H9 (cell line): ENCODE measurements at regions not wholly inside any gene's neighbourhood (a gene's known extent, or its start where the extent isn't known, plus 50 kb on each side); places are given as distances from the start of the nearest gene placed in this dataset.
A peak's percentile ranks its signal among the peaks of the same experiment; 100 is the strongest.

Experiments used
- DNase-seq: peaks from one replicate; pipeline ENCODE4 v3.0.0-alpha.2; 2017
- H2AFZ ChIP-seq: one replicate; pipeline ENCODE4 v1.6.1; 2013; ENCODE audit warnings: mild to moderate bottlenecking, low read length, control low read depth, moderate library complexity
- H2AK5ac ChIP-seq: 2 replicates; pipeline ENCODE4 v1.6.1; 2013; ENCODE audit warnings: low read length, control low read depth, mixed read lengths; ENCODE audit not compliant: insufficient read length
- H2BK120ac ChIP-seq: one replicate; pipeline ENCODE4 v1.6.1; 2013; ENCODE audit warnings: low read depth, mild to moderate bottlenecking, low read length, control low read depth, inconsistent platforms; ENCODE audit not compliant: poor library complexity, severe bottlenecking
- H2BK12ac ChIP-seq: 2 replicates; pipeline ENCODE4 v1.6.1; 2013; ENCODE audit warnings: low read length, control low read depth, mixed read lengths, low read depth; ENCODE audit not compliant: insufficient read length
- H2BK15ac ChIP-seq: 2 replicates; pipeline ENCODE4 v1.6.1; 2013; ENCODE audit warnings: low read depth, low read length, control low read depth
- H2BK20ac ChIP-seq: one replicate; pipeline ENCODE4 v1.6.1; 2013; ENCODE audit warnings: low read depth, mild to moderate bottlenecking, low read length, control low read depth, inconsistent platforms; ENCODE audit not compliant: poor library complexity, severe bottlenecking
- H2BK5ac ChIP-seq: 2 replicates; pipeline ENCODE4 v1.6.1; 2013; ENCODE audit warnings: low read length, control low read depth, mixed read lengths; ENCODE audit not compliant: insufficient read length
- H3K14ac ChIP-seq: 2 replicates; pipeline ENCODE4 v1.6.1; 2013; ENCODE audit warnings: low read length, control low read depth; ENCODE audit not compliant: insufficient read depth
- H3K18ac ChIP-seq: 2 replicates; pipeline ENCODE4 v1.6.1; 2013; ENCODE audit warnings: low read depth, mild to moderate bottlenecking, mixed read lengths, low read length, control low read depth; ENCODE audit not compliant: insufficient read length
- H3K23ac ChIP-seq: 2 replicates; pipeline ENCODE4 v1.6.1; 2013; ENCODE audit warnings: low read length, control low read depth, mixed read lengths, low read depth; ENCODE audit not compliant: insufficient read length
- H3K23me2 ChIP-seq: 2 replicates; pipeline ENCODE4 v1.6.1; 2013; ENCODE audit warnings: low read depth, mild to moderate bottlenecking, mixed read lengths, low read length, control low read depth; ENCODE audit not compliant: insufficient read length, poor library complexity, severe bottlenecking
- H3K27ac ChIP-seq: 2 replicates; pipeline ENCODE4 v1.5.1; 2013; ENCODE audit warnings: low read length, control low read depth, mixed read lengths, low read depth; ENCODE audit not compliant: insufficient read length
- H3K27me3 ChIP-seq: 2 replicates; pipeline ENCODE4 v1.6.1; 2013; ENCODE audit warnings: low read length, control low read depth, inconsistent platforms; ENCODE audit not compliant: insufficient read depth
- H3K4ac ChIP-seq: 2 replicates; pipeline ENCODE4 v1.6.1; 2013; ENCODE audit warnings: low read depth, mild to moderate bottlenecking, control low read depth, inconsistent platforms, low read length, moderate library complexity
- H3K4me1 ChIP-seq: 2 replicates; pipeline ENCODE4 v1.6.1; 2013; ENCODE audit warnings: low read length, control low read depth, inconsistent platforms; ENCODE audit not compliant: insufficient read depth
- H3K4me2 ChIP-seq: 2 replicates; pipeline ENCODE4 v1.6.1; 2013; ENCODE audit warnings: low read length, control low read depth, mixed read lengths; ENCODE audit not compliant: insufficient read length, insufficient read depth
- H3K56ac ChIP-seq: 2 replicates; pipeline ENCODE4 v1.6.1; 2013; ENCODE audit warnings: low read depth, mild to moderate bottlenecking, mixed read lengths, low read length, control low read depth; ENCODE audit not compliant: insufficient read length
- H3K79me1 ChIP-seq: 2 replicates; pipeline ENCODE4 v1.6.1; 2013; ENCODE audit warnings: low read depth, mild to moderate bottlenecking, moderate library complexity, low read length, control low read depth, inconsistent platforms; ENCODE audit not compliant: insufficient read depth, poor library complexity, severe bottlenecking
- H3K79me2 ChIP-seq: 2 replicates; pipeline ENCODE4 v1.6.1; 2013; ENCODE audit warnings: low read length, control low read depth, inconsistent platforms; ENCODE audit not compliant: insufficient read depth
- H3K9ac ChIP-seq: 2 replicates; pipeline ENCODE4 v1.6.1; 2013; ENCODE audit warnings: low read length, control low read depth, mixed read lengths; ENCODE audit not compliant: insufficient read length; ENCODE audit errors: extremely low read depth
- H3K9me3 ChIP-seq: one replicate; pipeline ENCODE4 v1.6.1; 2013; ENCODE audit warnings: low read depth, low read length, inconsistent platforms; ENCODE audit not compliant: control insufficient read depth
- H3T11ph ChIP-seq: one replicate; pipeline ENCODE4 v1.6.1; 2013; ENCODE audit warnings: mild to moderate bottlenecking, low read length, control low read depth, inconsistent platforms
- H4K20me1 ChIP-seq: one replicate; pipeline ENCODE4 v1.6.1; 2013; ENCODE audit not compliant: control insufficient read depth, insufficient read length, insufficient read depth
- H4K5ac ChIP-seq: 2 replicates; pipeline ENCODE4 v1.6.1; 2013; ENCODE audit warnings: low read depth, mild to moderate bottlenecking, mixed read lengths, low read length, control low read depth; ENCODE audit not compliant: insufficient read length
- H4K8ac ChIP-seq: replicated peaks from 2 replicates; pipeline ENCODE4 v1.6.1; 2013; ENCODE audit warnings: low read length, control low read depth, mixed read lengths, low read depth; ENCODE audit not compliant: insufficient read length
- H4K91ac ChIP-seq: 2 replicates; pipeline ENCODE4 v1.6.1; 2013; ENCODE audit warnings: low read depth, mild to moderate bottlenecking, moderate library complexity, mixed read lengths, low read length, control low read depth; ENCODE audit not compliant: insufficient read length
- H3K27ac Mint-ChIP-seq, 3 experiments: 2 replicates in 2 of 3; 3 replicates in 1 of 3; pipeline ENCODE4 v1.8.0; 2020 to 2021; ENCODE audit warnings: mixed read lengths in 3 of 3, mild to moderate bottlenecking in 1 of 3, moderate library complexity in 1 of 3
- H3K27me3 Mint-ChIP-seq: 2 replicates; pipeline ENCODE4 v1.8.0; 2021; ENCODE audit warnings: low read depth, mild to moderate bottlenecking, moderate library complexity, mixed read lengths
- H3K36me3 Mint-ChIP-seq, 3 experiments: 2 replicates in 2 of 3; 3 replicates in 1 of 3; pipeline ENCODE4 v1.8.0; 2020 to 2021; ENCODE audit warnings: low read depth in 3 of 3, mixed read lengths in 3 of 3; ENCODE audit not compliant: insufficient read depth in 1 of 3
- H3K4me1 Mint-ChIP-seq, 2 experiments: 2 replicates each; pipeline ENCODE4 v1.8.0; 2020; ENCODE audit warnings: mixed read lengths in 2 of 2
- H3K4me3 Mint-ChIP-seq, 2 experiments: 2 replicates in 1 of 2; 3 replicates in 1 of 2; pipeline ENCODE4 v1.8.0; 2020 to 2021; ENCODE audit warnings: mild to moderate bottlenecking in 2 of 2, mixed read lengths in 2 of 2, moderate library complexity in 1 of 2
- H3K9me3 Mint-ChIP-seq, 2 experiments: 2 replicates in 1 of 2; 3 replicates in 1 of 2; pipeline ENCODE4 v1.8.0; 2020; ENCODE audit warnings: mild to moderate bottlenecking in 2 of 2, mixed read lengths in 2 of 2, moderate library complexity in 1 of 2
- CTCF ChIP-seq: fragments of 200-600 bp; sonication (generic); conservative IDR thresholded peaks from 3 replicates; pipeline ENCODE4 v1.8.0; 2021; ENCODE audit warnings: antibody characterized with exemption, mild to moderate bottlenecking
- WGBS: extraction: QIAGEN DNeasy Blood & Tissue Kit; methylation state at CpG from one replicate; pipeline ENCODE4 v1.1.7; 2013; ENCODE audit warnings: missing lambda C conversion rate, low lambda C conversion rate, mixed read lengths; ENCODE audit not compliant: insufficient read length; ENCODE audit errors: extremely low coverage; 5-methylcytosine and 5-hydroxymethylcytosine counted together

- H2BK20ac ChIP-seq, result no peak overlapping the region
- no peaks in the 10 kb centered on the region for H3K9me3 ChIP-seq
- no peak for DNase-seq
- Mint-ChIP-seq H3K27me3 (no peaks in the 10 kb centered on the region), H3K27ac (no peak overlapping the region), H3K4me1 (no peaks in the 10 kb centered on the region), H3K4me3 (no peak overlapping the region), H3K9me3 (peaks cover 2 to 8% of the 10 kb centered on the region in 2 experiments; a peak in 4 of 5 replicates), H3K36me3 (peaks cover 0 to 4% (median 0%) of the 10 kb centered on the region in 3 experiments; a peak in 2 of 7 replicates)
- WGBS, result no CpG with 5 or more reads among the region's 1 CpG
- H4K91ac ChIP-seq, result no peak overlapping the region
- TF ChIP-seq CTCF, result peak; percentile 60; the same call in 2 of the 3 replicates
- H3K18ac ChIP-seq, result no peak overlapping the region
- H2BK15ac ChIP-seq, result no peak overlapping the region
- H3K4ac ChIP-seq, result no peak overlapping the region
- H2AFZ ChIP-seq, result no peak overlapping the region
- H3K9ac ChIP-seq, result no peak overlapping the region
- H2AK5ac ChIP-seq, result no peak overlapping the region
- H3K79me1 ChIP-seq, result no peaks in the 10 kb centered on the region
- H3K79me2 ChIP-seq, result no peaks in the 10 kb centered on the region
- no peak overlapping the region for H3K23ac ChIP-seq
- H3K14ac ChIP-seq, result no peak overlapping the region
- H3K27ac ChIP-seq, result no peak overlapping the region
- H2BK12ac ChIP-seq, result no peak overlapping the region
- H4K20me1 ChIP-seq, result no peaks in the 10 kb centered on the region
- H2BK5ac ChIP-seq, result no peak overlapping the region
- no peaks in the 10 kb centered on the region for H3K27me3 ChIP-seq
- no peaks in the 10 kb centered on the region for H3K23me2 ChIP-seq
- no peak overlapping the region for H3K56ac ChIP-seq
- no peak overlapping the region for H3T11ph ChIP-seq
- H3K4me1 ChIP-seq, result no peaks in the 10 kb centered on the region
- no peak overlapping the region for H4K8ac ChIP-seq
- H4K5ac ChIP-seq, result no peak overlapping the region
- no peak overlapping the region for H3K4me2 ChIP-seq
- no peak overlapping the region for H2BK120ac ChIP-seq
Observed at GRCh38 chr21:18801468-18801867, 397.9 kb upstream of the TMPRSS15 start.
